GM18502 (cell line): ENCODE measurements at regions not wholly inside any gene's neighbourhood (a gene's known extent, or its start where the extent isn't known, plus 50 kb on each side); places are given as distances from the start of the nearest gene placed in this dataset.

ENCODE experiments used
- ATAC-seq: cut with Tn5 transposase; IDR thresholded peaks from one replicate; pipeline ENCODE4 v1.9.1; 2021; ENCODE audit warnings: mild to moderate bottlenecking; ENCODE audit not compliant: unreplicated experiment, poor library complexity

DNA sequence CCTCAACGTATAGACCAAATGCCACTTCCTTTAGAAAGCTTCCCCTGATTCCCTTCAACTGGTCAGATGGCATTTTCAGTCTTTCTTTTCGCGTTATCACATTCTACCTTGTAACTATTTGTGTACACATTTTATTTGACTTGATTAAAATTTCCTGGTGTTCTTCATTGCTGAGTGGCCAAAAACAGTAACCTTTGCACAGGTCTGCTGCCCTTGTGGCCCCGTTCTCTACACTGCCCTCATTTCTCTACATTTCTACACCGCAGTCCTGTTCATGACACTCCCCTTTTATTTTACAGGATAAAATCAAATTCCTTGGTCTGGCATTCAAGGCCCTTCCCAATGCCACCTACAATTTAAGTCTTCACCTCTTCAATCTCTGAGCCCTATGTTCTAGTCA lies 334.2 kb upstream of the SLC30A5 start:
- no peak for ATAC-seq

DNA sequence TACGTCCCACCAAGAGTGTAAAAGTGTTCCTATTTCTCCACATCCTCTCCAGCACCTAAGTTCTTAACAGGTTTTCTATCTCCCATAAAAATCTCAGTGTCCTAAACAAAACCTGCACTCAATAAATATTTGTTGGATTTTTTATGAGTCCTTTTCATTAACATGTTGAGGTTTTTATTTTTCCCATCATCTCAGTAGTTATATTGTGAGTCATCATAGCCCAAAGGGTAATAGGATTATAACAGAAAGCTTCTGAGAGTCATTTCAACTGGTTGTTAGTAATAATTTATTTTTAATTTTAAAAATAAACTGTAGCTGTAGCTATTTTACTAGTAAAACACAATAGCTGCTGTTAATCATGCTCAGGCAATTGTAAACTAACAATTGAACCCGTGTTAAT lies 331.6 kb upstream of the SLC30A5 start:
- no peak for ATAC-seq

GRCh38 chr5:68766952-68767464 lies 326.8 kb upstream of the SLC30A5 start:
- no peak for ATAC-seq

DNA sequence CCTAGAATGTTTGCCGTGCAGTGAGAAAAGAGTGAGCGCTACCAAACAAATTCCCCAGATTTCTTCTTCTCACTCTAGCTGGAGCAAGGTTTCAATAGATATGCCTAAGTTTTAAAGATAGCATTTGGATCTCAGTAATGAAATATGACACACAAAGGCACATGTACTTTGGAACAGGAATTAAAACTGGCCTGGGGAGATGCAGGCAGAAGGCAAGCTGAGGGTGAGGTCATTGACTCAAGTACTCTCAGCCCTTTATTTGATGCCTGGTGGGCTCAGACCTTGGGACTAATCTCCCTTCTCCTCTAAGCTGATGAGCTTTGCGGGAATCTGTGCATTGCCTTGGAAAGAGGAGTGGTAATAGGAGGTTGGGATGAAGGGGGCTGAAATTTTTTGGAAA lies 323.3 kb upstream of the SLC30A5 start:
- no peak for ATAC-seq

DNA sequence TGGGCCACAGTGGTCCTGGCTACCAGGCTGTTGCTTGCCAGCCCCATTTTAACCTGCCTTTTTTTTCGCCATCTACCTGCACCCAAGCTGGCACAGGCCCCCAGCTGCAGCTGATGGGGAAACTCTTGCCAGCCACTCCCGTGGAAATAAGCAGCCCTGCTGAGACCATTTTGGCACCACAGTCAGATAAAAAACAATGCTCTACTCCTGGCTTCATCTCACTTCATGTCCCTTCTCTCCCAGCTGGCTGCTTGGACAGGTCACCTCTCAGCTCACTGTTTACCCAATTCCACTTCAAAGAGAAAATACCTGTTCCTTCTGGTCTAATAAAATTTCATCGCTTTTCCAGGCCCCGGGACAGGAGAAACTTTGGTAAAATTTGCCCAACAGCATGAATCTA lies 322.6 kb upstream of the SLC30A5 start:
- no peak for ATAC-seq

DNA sequence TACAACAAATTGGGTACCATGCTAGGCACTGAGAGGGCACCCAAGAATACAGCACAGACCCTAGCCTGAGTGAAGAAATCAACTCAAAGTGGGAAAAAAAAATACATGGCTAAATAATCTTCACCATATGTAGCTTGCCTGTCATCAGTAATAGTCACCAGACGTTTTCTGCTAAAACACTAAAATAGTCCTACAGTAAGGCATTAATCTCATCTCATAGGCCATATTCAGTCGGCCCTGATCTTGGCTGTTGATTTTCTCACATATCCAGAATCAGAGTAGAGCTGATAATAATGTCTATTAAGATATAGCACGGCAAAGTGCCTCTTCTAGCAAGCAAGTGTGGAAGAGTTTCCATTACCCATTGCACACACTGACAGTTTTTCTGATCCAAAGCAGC lies 322.1 kb upstream of the SLC30A5 start:
- no peak for ATAC-seq

- no peak for ATAC-seq
Measured at GRCh38 chr5:68776381-68776780, 317.4 kb upstream of the SLC30A5 start.

DNA sequence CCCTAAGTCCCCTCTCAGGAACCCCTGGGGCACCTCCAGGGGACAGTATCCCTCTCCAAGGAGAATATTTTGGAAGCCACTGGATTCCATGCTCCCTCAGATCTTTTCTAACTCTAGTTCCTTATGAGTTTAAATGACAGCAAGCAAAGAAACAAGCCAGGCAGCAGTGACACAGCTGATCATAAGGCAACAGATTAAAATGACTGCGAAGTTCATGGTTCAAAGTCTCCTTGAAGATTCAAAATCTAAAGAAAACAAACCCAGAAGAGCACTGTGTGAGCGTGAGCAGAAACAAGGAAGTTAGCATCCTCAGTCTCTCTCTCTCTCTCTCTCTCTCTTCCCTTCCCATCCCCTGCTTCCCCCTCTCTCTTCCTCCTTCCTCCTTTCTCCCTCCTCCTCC lies 316.7 kb upstream of the SLC30A5 start:
- no peak for ATAC-seq

- ATAC-seq = no peak
Measured at GRCh38 chr5:68778484-68778883, 315.3 kb upstream of the SLC30A5 start.

GRCh38 chr5:68780299-68780955 lies 313.4 kb upstream of the SLC30A5 start:
- ATAC-seq = no peak

GRCh38 chr5:68793074-68793473 lies 300.7 kb upstream of the SLC30A5 start:
- ATAC-seq = no peak

DNA sequence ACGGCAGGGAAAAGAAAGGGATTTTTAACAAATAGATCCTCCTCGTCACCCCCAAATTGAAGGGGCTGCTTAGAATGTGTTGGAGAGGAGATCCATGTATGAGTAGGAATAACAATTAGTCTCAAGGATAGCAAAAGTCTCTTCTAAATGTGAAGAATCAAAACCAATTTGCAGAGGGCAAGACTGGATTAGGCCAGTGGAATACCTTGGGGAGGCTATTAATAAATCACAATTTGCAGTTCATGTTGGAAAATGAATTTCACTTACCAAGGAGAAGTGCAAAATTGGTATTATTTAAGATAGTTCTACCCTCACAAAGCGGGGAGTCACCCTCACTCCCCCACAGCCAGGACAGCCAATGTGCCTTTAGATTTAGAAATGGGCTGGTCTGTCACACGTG lies 299.8 kb upstream of the SLC30A5 start:
- no peak for ATAC-seq

- no peak for ATAC-seq
Measured at GRCh38 chr5:68795190-68795589, 298.6 kb upstream of the SLC30A5 start.

- no peak for ATAC-seq
Measured at GRCh38 chr5:68798877-68799843, 294.7 kb upstream of the SLC30A5 start.

DNA sequence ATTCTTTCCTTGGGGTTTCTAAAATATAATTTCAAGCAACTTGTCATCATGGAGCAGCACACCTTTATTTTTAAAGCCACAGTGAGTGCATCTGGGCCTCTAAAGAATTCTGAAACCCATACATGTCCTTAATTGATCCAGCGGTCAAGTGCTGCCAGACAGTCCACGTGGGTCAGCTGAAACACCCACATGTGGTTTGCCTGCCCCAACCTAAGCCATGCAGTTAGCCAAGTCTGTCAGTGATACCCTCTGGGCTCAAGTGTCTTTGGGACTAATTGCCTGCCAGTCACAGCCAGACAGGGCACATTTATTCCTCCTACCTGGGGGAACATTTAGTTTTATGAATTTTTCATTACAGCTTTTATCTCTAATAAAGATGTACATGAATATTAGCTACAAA lies 291.4 kb upstream of the SLC30A5 start:
- ATAC-seq = no peak

DNA sequence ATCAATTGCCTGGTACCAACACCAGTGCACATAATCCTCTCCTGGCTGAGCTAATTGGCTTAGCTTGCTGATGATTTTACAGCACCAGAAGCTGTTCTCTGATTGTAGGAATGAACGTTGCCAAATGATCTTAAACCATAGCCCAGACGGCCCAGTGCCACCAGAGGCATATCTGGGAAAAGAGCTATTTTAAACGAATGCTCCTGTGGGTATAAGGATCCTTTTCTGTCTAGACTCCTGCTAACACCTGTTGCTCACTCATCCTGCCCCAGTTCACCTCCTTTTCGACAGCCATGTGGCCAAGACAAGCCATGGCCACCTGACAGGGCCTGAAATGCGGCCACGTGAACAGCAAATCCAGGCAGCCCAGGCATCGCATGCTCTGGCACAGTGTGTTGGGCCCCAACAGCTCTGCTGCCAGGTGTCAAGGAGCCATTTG lies 289.9 kb upstream of the SLC30A5 start:
- ATAC-seq = no peak

DNA sequence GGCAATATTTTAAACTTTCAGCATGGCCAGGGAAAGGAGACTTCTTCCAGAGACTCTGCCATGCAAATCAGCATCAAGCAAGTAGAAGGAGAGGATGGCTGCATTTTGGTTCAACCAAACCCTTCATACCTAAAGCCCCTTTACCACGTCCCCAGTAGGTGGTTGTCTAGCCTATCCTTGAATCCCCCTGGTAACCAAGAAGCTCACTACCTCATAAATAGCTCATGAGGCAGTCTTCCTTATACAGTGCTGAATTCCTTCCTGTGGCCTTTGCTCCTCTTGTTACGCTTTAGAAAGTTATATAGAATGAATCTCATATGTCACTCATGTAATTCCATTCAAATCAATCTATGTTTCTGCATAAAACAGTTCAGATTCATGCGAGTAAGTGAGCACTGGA lies 289.5 kb upstream of the SLC30A5 start:
- ATAC-seq = no peak

DNA sequence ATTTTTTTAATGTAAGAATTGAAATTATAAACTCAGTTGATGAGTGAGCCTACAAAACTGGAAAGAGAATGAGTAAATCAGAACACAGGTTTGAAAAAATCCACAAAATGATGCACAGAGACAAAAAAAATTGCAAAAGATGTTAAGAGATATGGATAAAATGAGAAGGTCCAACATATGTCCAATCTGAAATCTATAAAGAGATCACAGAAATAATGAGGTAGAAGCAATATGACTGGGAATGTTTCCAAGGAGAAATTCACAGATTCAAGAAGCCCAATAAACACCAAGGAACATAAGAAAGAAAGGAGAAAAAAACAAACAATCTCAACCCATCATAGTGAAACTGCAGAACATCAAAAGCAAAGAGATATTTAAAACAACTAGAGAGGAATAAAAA lies 288.4 kb upstream of the SLC30A5 start:
- no peak for ATAC-seq

DNA sequence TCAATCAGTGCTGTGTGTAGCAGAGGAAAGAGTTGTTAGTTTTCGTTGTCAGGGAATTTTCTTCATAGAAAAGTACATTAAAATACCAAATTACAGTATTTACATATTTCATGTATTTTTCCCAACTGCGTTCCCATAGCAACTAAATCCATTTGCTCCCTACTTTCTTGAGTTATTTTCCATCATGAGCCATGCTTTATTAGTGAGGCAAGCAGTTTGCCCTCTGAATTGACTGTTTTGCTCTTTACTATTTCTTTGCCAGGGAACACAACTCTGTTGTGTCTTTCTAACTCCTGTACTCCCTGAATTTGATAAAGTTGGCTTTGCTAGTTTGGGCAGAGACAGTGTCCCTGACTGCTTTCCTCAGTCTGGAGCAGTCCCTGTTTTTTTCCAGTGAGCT lies 276.2 kb upstream of the SLC30A5 start:
- no peak for ATAC-seq

GRCh38 chr5:68818057-68818695 lies 275.6 kb upstream of the SLC30A5 start:
- ATAC-seq = no peak

DNA sequence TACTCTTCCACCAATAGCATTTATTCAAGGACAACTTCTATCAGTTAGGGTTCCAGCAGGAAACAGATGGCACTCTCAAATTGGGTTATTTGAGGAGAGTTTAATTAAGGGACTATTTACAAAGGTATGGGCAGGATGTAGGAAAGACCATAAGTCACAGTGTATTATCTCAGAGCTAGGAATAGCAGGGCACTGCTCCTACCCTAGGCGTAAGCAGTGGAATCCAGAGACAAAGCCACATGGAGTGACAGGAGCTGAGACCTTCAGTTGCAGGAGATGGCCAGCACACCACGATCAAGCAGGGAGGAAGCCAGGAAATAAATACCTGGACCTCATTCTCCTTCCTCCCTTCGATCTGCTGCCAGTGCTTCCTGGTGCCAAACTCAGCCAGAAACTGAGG lies 274.9 kb upstream of the SLC30A5 start:
- no peak for ATAC-seq
